Heart left ventricle (tissue), 16 donors: ENCODE measurements at regions not wholly inside any gene's neighbourhood (a gene's known extent, or its start where the extent isn't known, plus 50 kb on each side); places are given as distances from the start of the nearest gene placed in this dataset.

Experiments
- ATAC-seq, 4 donors: fragments of 200-7000 bp; cut with Tn5 transposase; one replicate each; pipeline ENCODE4 v1.9.1; 2020 to 2022; ENCODE audit warnings: moderate library complexity in 4 of 4, mild to moderate bottlenecking in 3 of 4, moderate number of reproducible peaks in 1 of 4
- DNase-seq, 5 donors: peaks; one replicate each; pipeline ENCODE4 v3.0.0-alpha.2; 2020
- H3K27ac ChIP-seq, 12 donors: fragments of 200-600 bp; sonication (generic) in 4 of 12; one replicate each; pipeline versions ENCODE4 v1.5.0 to v1.8.0; 2016 to 2022; ENCODE audit warnings: mild to moderate bottlenecking in 2 of 12
- H3K27me3 ChIP-seq, 9 donors: fragments of 200-600 bp; sonication (generic) in 2 of 9; one replicate each; pipeline versions ENCODE4 v1.5.1 to v1.8.0; 2016 to 2022; ENCODE audit warnings: mild to moderate bottlenecking in 3 of 9
- H3K36me3 ChIP-seq, 9 donors: fragments of 200-600 bp; sonication (generic) in 2 of 9; one replicate each; pipeline versions ENCODE4 v1.5.0 to v1.8.0; 2018 to 2022; ENCODE audit warnings: mild to moderate bottlenecking in 2 of 9
- H3K4me1 ChIP-seq, 12 donors: fragments of 200-600 bp; sonication (generic) in 4 of 12; one replicate each; pipeline versions ENCODE4 v1.5.0 to v1.8.0; 2016 to 2022; ENCODE audit warnings: mild to moderate bottlenecking in 3 of 12
- H3K4me3 ChIP-seq, 12 donors: fragments of 200-600 bp; sonication (generic) in 4 of 12; one replicate each; pipeline versions ENCODE4 v1.5.0 to v1.8.0; 2017 to 2022; ENCODE audit warnings: mild to moderate bottlenecking in 9 of 12, moderate library complexity in 4 of 12
- H3K9me3 ChIP-seq, 12 donors: fragments of 200-600 bp; sonication (generic) in 4 of 12; one replicate each; pipeline versions ENCODE4 v1.5.0 to v1.8.0; 2016 to 2022; ENCODE audit warnings: mild to moderate bottlenecking in 1 of 12
- POLR2A ChIP-seq, 2 donors: fragments of 450-650 bp; IDR thresholded peaks; one replicate each; pipeline ENCODE4 v1.6.1; 2017; ENCODE audit warnings: antibody characterized with exemption in 2 of 2, mild to moderate bottlenecking in 2 of 2, moderate library complexity in 2 of 2
- WGBS, 4 donors: extraction: QIAGEN DNeasy Blood & Tissue Kit in 2 of 4; methylation state at CpG; one replicate each; pipeline versions ENCODE4 v1.1.5 to v1.1.7; 2013 to 2018; 5-methylcytosine and 5-hydroxymethylcytosine counted together
- intact Hi-C, 10 donors: fragments of 100-400 bp; cut with DNase I; formaldehyde crosslinking; loops; one replicate each; pipeline versions ENCODE4 v1.11.1 to v1.14.2; 2022
- TF ChIP-seq, protein P1 (sequence below), 12 donors: fragments of 200-600 bp; sonication (generic) in 4 of 12; IDR thresholded peaks; one replicate each; pipeline versions ENCODE4 v1.5.0 to v1.8.0; 2018 to 2022; ENCODE audit warnings: antibody characterized with exemption in 12 of 12, mild to moderate bottlenecking in 5 of 12
- donor health status: ischemic (EF 13 %, LVEDD 7.1; RV severe dilation, severe dysfunction).
- donor health status: healthy with polysubstance abuse.
- donor health status: DM: no; HTN: yes; CAD: no.
- donor health status: DM: no; HTN: no; CAD: no.
- donor health status: ischemic (EF 25% LVEDD 6.9; RV normal size, moderate dysfunction).
- donor health status: ischemic (EF 25% LVEDD 5.7; RV mildly dilated, moderate dysfunction).
- donor health status: healthy.
- donor health status: DM: yes; HTN: yes; CAD: no.
- donor health status: ischemic (EF 35%, LVEDD 5.7; RV mildly dilated, moderate dysfunction).
- donor health status: nonischemic (EF 11% LVEDD 7.7; RV severe dilation, severe dysfunction).
- donor health status: DM: yes; HTN: yes; CAD: no.
- donor health status: PGD.
- donor health status: ischemic (EF 29% LVEDD 5.4; RV normal size, mild dysfunction).
- donor health status: nonischemic (EF 23%, LVEDD 6.1; RV moderate dilation, normal function).

DNA sequence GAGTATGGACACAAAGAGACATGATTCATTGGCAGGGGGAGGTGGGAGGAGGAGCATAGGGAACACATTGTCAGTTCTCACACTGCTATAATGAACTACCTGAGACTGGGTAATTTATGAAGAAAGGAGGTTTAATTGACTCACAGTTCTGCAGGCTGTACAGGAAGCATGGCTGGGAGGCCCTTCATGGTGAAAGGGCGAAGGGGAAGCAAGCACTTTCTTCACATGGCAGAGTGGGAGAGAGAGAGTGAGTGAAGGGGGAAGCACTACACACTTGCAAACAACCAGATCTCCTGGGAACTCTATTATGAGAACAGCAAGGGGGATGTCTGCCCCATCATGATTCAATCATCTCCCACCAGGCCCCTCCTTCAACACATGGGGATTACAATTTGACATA lies 391.8 kb downstream of the BMP4 start:
- no peak for ATAC-seq
- Histone ChIP-seq H3K4me1 (no peaks in the 10 kb centered on the region), H3K36me3 (no peaks in the 10 kb centered on the region), H3K27ac (no peak overlapping the region), H3K4me3 (no peak overlapping the region), H3K9me3 (peaks cover 0 to 26% (median 12%) of the 10 kb centered on the region in 12 donors), H3K27me3 (no peaks in the 10 kb centered on the region)
- intact Hi-C loops: no loop called here
- 83 to 95% (median 90%) methylated on average over 1 of the region's 1 CpG for WGBS, 4 donors
- DNase-seq: no peak
- TF ChIP-seq POLR2A (IDR thresholded peaks at IDR 0.05): no peak
- TF ChIP-seq, protein P1, sequence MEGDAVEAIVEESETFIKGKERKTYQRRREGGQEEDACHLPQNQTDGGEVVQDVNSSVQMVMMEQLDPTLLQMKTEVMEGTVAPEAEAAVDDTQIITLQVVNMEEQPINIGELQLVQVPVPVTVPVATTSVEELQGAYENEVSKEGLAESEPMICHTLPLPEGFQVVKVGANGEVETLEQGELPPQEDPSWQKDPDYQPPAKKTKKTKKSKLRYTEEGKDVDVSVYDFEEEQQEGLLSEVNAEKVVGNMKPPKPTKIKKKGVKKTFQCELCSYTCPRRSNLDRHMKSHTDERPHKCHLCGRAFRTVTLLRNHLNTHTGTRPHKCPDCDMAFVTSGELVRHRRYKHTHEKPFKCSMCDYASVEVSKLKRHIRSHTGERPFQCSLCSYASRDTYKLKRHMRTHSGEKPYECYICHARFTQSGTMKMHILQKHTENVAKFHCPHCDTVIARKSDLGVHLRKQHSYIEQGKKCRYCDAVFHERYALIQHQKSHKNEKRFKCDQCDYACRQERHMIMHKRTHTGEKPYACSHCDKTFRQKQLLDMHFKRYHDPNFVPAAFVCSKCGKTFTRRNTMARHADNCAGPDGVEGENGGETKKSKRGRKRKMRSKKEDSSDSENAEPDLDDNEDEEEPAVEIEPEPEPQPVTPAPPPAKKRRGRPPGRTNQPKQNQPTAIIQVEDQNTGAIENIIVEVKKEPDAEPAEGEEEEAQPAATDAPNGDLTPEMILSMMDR (IDR thresholded peaks at IDR 0.05): no peak

DNA sequence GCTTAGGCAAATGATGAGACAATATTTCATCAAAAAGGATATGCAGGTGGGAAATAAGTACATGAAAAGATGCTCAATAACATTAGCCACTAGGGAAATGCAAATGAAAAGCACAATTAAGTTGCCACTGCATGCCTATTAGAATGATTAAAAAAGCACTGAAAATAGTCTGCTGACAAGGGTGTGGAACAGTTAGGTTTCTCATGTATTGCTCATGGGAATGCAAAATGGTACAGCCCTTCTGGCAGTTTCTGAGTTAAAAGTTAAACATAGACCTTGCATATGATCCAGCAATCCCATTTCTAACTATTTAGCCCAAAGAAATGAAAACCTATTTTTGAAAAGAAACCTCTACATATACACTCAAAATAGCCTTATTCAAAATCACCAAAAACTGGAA lies 393.0 kb downstream of the BMP4 start:
- DNase-seq (no peak), ATAC-seq (no peak)
- no peaks in the 10 kb centered on the region for H3K36me3 ChIP-seq
- H3K27ac ChIP-seq: no peak overlapping the region
- H3K4me3 ChIP-seq: no peak overlapping the region
- H3K4me1 ChIP-seq: no peaks in the 10 kb centered on the region
- H3K27me3 ChIP-seq: no peaks in the 10 kb centered on the region
- TF ChIP-seq, protein P1 (IDR thresholded peaks at IDR 0.05): no peak
- intact Hi-C loops: no loop called here
- H3K9me3 ChIP-seq: peaks cover 0 to 26% (median 12%) of the 10 kb centered on the region in 12 donors

DNA sequence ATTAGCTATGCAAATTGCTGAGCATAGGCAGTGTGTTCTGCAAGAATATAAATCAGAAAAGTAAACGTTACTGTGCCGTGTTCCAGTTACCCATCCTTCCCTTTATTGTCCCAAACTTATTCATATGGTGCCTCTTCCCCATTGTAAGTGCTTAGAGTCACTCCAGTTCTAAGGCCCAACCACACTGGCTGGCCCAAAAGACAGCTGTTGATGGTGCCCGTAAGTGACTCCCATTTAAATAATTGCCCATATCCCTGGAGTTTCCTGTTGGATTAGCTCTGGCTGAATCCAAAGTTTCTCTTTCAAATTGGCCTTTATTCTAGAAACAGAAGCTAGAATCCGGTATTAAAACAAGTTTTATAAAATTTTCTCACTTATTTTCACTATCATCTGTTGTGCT lies 400.1 kb upstream of the DDHD1 start:
- Histone ChIP-seq H3K36me3 (no peaks in the 10 kb centered on the region), H3K27ac (no peak overlapping the region), H3K27me3 (no peaks in the 10 kb centered on the region), H3K9me3 (no peaks in the 10 kb centered on the region), H3K4me1 (no peaks in the 10 kb centered on the region), H3K4me3 (no peak overlapping the region)
- no peak for DNase-seq
- TF ChIP-seq POLR2A (IDR thresholded peaks at IDR 0.05): no peak
- TF ChIP-seq, protein P1 (IDR thresholded peaks at IDR 0.05): no peak
- intact Hi-C loops: loop anchor here in 1 of 10 donors (5.0 kb wide), 1 partner anchor 789 kb away; no protein-coding TSS in a partner anchor
- ATAC-seq: no peak
- WGBS, 4 donors: 81 to 84% (median 83%) methylated on average over 4 of the region's 4 CpGs

DNA sequence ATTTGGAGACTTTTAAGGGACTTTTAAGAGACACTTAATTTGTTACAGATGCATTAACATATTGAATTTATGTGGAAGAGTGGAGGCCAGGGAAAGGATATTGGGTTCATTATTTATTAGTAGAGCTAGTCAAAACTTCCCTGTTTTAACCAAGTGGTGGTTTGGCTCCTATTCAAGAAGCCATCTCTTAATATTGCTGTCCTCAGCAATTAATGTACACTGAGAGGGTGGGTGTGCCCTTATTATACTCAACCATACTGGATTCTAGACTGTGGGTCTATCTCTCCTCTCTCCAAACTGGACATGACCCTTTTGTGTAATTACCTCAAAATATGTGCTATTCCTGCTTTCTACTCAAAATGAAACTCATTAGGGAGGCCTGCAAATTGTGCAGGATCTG lies 398.7 kb upstream of the DDHD1 start:
- H3K36me3 ChIP-seq: no peaks in the 10 kb centered on the region
- H3K4me3 ChIP-seq: no peak overlapping the region
- intact Hi-C loops: loop anchor here in 1 of 10 donors (5.0 kb wide), 1 partner anchor 790 kb away; no protein-coding TSS in a partner anchor
- H3K4me1 ChIP-seq: no peaks in the 10 kb centered on the region
- H3K9me3 ChIP-seq: no peaks in the 10 kb centered on the region
- ATAC-seq: no peak
- DNase-seq: no peak
- H3K27me3 ChIP-seq: no peaks in the 10 kb centered on the region
- no peak overlapping the region for H3K27ac ChIP-seq
- TF ChIP-seq POLR2A (IDR thresholded peaks at IDR 0.05): no peak
- TF ChIP-seq, protein P1 (IDR thresholded peaks at IDR 0.05): no peak
